OCI-LY7 (cell line): ENCODE measurements at regions not wholly inside any gene's neighbourhood (a gene's known extent, or its start where the extent isn't known, plus 50 kb on each side); places are given as distances from the start of the nearest gene placed in this dataset.

Experiments
- BruUV-seq: library from RNA; stranded (reverse); fragments of 400-500 nt; replicated peaks from 2 replicates; lab custom pipeline; 2021; lab: Mats Ljungman, UMichigan
- CTCF ChIA-PET: fragments of 300-600 bp; sonication (Branson Sonifier 250); formaldehyde crosslinking; loops from one replicate; lab custom pipeline; 2022; ENCODE audit warnings: antibody characterized with exemption; ENCODE audit not compliant: unreplicated experiment; lab: Charles Lee
- POLR2A ChIA-PET: fragments of 300-600 bp; sonication (Branson Sonifier 250); formaldehyde crosslinking; loops from one replicate; lab custom pipeline; 2022; ENCODE audit warnings: antibody characterized with exemption; lab: Charles Lee
- DNase-seq: peaks from one replicate; pipeline ENCODE4 v3.0.0-alpha.2; 2015; ENCODE audit warnings: low spot score
- H2AFZ ChIP-seq: fragments of 200-600 bp; sonication (generic), shearing (Covaris generic); 2 replicates; pipeline ENCODE4 v1.6.1; 2014; ENCODE audit warnings: mild to moderate bottlenecking, antibody characterized with exemption, low read length, moderate library complexity
- H3K27ac ChIP-seq: fragments of 200-600 bp; sonication (generic); 2 replicates; pipeline ENCODE4 v1.5.1; 2014; ENCODE audit warnings: mixed run types, low read depth, mild to moderate bottlenecking, moderate library complexity, low read length, inconsistent platforms; ENCODE audit not compliant: poor library complexity, severe bottlenecking
- H3K36me3 ChIP-seq: fragments of 200-600 bp; sonication (generic); 2 replicates; pipeline ENCODE4 v1.6.1; 2014; ENCODE audit warnings: mild to moderate bottlenecking, antibody characterized with exemption, low read length, moderate library complexity, mixed read lengths; ENCODE audit not compliant: insufficient read depth
- H3K4me1 ChIP-seq: fragments of 200-600 bp; sonication (generic); 2 replicates; pipeline ENCODE4 v1.5.1; 2014; ENCODE audit warnings: mild to moderate bottlenecking, low read length; ENCODE audit not compliant: insufficient read depth, poor library complexity, severe bottlenecking
- H3K4me2 ChIP-seq: fragments of 200-600 bp; sonication (generic); 2 replicates; pipeline ENCODE4 v1.6.1; 2014; ENCODE audit warnings: mild to moderate bottlenecking, low read length
- H3K4me3 ChIP-seq: fragments of 200-600 bp; sonication (generic); 2 replicates; pipeline ENCODE4 v1.5.1; 2014; ENCODE audit warnings: mild to moderate bottlenecking, low read depth, low read length; ENCODE audit not compliant: poor library complexity, severe bottlenecking
- H3K79me2 ChIP-seq: fragments of 200-600 bp; sonication (generic); 2 replicates; pipeline ENCODE4 v1.6.1; 2016; ENCODE audit warnings: low read depth, mild to moderate bottlenecking, low read length, moderate library complexity, mixed read lengths; ENCODE audit not compliant: insufficient read depth
- H3K9me2 ChIP-seq: fragments of 200-600 bp; sonication (generic); 2 replicates; pipeline ENCODE4 v1.6.1; 2016; ENCODE audit warnings: mild to moderate bottlenecking, low read length, mixed read lengths; ENCODE audit not compliant: insufficient read depth
- H3K9me3 ChIP-seq: fragments of 200-600 bp; sonication (generic); 2 replicates; pipeline ENCODE4 v1.6.1; 2014; ENCODE audit warnings: mild to moderate bottlenecking, mixed run types, low read length, mixed read lengths
- H4K20me1 ChIP-seq: fragments of 200-600 bp; sonication (generic); 2 replicates; pipeline ENCODE4 v1.6.1; 2014; ENCODE audit warnings: mild to moderate bottlenecking, antibody characterized with exemption, low read length, moderate library complexity, mixed read lengths; ENCODE audit not compliant: insufficient read depth
- EZH2phosphoT487 ChIP-seq: fragments of 200-600 bp; sonication (generic); IDR thresholded peaks from 2 replicates; pipeline ENCODE4 v1.6.1; 2018; ENCODE audit warnings: low read depth, borderline replicate concordance, mild to moderate bottlenecking, mixed run types, antibody characterized with exemption, low read length, moderate library complexity, mixed read lengths
- intact Hi-C: fragments of 100-400 bp; cut with micrococcal nuclease; formaldehyde crosslinking; loops from one replicate; pipeline ENCODE4 v1.10.0; 2022; ENCODE audit not compliant: unreplicated experiment
- TF ChIP-seq, protein P1 (sequence below): fragments of 200-600 bp; sonication (generic); conservative IDR thresholded peaks from 2 replicates; pipeline ENCODE4 v1.5.1; 2014; ENCODE audit warnings: mild to moderate bottlenecking, antibody characterized with exemption, low read length, moderate library complexity, mixed read lengths

DNA sequence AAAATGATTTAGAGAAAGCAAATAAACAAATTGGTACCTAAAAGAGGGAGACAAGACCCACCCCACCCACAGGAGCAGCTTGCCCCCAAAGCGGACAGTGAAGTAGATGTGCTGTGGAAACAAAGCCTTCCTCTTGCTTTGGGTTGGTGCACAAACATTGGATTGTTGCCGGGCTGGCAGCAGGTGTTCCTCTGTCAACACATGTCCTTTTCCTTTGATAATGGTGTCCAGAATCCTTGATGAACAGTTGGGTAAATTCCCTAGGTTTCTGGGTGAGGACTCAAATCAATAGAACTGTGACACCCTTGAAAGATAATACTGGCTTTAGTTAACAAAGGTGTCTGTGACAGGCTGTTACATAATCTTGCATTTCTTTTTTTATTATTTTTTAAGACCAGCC is 311.8 kb downstream of the SPRY2 start:
- intact Hi-C loops: no loop called here
- Histone ChIP-seq H2AFZ (no peak overlapping the region), H3K9me3 (no peaks in the 10 kb centered on the region), H3K27ac (no peak overlapping the region), H3K4me2 (no peak overlapping the region), H3K9me2 (no peaks in the 10 kb centered on the region), H3K79me2 (no peaks in the 10 kb centered on the region), H3K4me1 (no peaks in the 10 kb centered on the region), H3K4me3 (no peak overlapping the region), H3K36me3 (no peaks in the 10 kb centered on the region), H4K20me1 (no peaks in the 10 kb centered on the region)
- ChIA-PET POLR2A (no interaction called here), CTCF (no interaction called here)
- TF ChIP-seq, protein P1, sequence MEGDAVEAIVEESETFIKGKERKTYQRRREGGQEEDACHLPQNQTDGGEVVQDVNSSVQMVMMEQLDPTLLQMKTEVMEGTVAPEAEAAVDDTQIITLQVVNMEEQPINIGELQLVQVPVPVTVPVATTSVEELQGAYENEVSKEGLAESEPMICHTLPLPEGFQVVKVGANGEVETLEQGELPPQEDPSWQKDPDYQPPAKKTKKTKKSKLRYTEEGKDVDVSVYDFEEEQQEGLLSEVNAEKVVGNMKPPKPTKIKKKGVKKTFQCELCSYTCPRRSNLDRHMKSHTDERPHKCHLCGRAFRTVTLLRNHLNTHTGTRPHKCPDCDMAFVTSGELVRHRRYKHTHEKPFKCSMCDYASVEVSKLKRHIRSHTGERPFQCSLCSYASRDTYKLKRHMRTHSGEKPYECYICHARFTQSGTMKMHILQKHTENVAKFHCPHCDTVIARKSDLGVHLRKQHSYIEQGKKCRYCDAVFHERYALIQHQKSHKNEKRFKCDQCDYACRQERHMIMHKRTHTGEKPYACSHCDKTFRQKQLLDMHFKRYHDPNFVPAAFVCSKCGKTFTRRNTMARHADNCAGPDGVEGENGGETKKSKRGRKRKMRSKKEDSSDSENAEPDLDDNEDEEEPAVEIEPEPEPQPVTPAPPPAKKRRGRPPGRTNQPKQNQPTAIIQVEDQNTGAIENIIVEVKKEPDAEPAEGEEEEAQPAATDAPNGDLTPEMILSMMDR: no peak
- TF ChIP-seq EZH2phosphoT487: no peak
- BruUV-seq: no TSS peak
- DNase-seq: no peak

DNA sequence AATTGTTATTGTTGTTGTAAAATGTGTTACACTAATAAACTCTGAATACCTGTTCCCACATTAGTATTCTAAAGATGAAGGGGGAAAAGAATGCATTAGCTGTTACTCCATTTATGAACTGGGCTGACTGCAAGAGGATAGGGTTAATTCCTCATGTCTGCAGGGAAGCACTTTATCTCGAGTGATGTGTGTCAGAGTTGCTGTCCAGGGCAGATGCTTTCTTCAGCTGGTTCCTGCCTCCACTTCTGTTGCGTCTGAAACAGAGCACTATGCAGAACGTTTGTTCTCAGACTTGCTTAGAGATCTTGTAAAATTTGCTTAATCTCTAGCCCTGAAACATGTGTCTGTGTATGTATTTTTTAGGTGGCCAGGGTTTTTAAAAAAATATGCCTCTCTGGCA is 318.8 kb downstream of the SPRY2 start:
- no peak for TF ChIP-seq EZH2phosphoT487
- TF ChIP-seq, protein P1: no peak
- ChIA-PET CTCF (no interaction called here), POLR2A (no interaction called here)
- Histone ChIP-seq H3K9me2 (no peaks in the 10 kb centered on the region), H3K9me3 (no peaks in the 10 kb centered on the region), H3K4me3 (no peak overlapping the region), H3K79me2 (no peaks in the 10 kb centered on the region), H3K36me3 (no peaks in the 10 kb centered on the region), H3K4me1 (no peaks in the 10 kb centered on the region), H3K4me2 (no peak overlapping the region), H2AFZ (no peak overlapping the region), H4K20me1 (no peaks in the 10 kb centered on the region), H3K27ac (no peak overlapping the region)
- no peak for DNase-seq
- BruUV-seq: no TSS peak
- intact Hi-C loops: no loop called here

DNA sequence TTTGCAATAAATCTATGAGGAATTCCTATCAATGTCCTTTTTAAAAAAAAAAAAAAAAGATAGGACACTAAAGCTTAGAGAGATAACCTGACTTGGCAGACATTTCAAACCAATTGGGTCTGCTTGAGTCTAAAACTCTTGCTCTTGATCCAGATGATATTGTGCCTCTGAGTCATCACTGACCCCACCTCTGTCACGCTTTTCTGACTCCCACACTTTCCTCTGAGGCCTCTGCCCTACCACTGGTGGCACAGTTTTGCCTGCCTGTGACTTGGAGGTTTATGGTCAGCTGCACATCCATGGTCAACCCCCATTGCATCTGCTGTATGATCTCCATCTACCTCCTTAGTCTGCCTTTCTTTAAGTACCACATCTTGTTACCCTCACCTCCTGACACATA is 328.7 kb downstream of the SPRY2 start:
- no peak overlapping the region for H3K4me3 ChIP-seq
- no peaks in the 10 kb centered on the region for H3K36me3 ChIP-seq
- H3K4me2 ChIP-seq: no peak overlapping the region
- no peak overlapping the region for H3K27ac ChIP-seq
- no TSS peak for BruUV-seq
- H3K9me3 ChIP-seq: no peaks in the 10 kb centered on the region
- no peaks in the 10 kb centered on the region for H4K20me1 ChIP-seq
- no peak overlapping the region for H2AFZ ChIP-seq
- no peaks in the 10 kb centered on the region for H3K9me2 ChIP-seq
- TF ChIP-seq, protein P1: no peak
- TF ChIP-seq EZH2phosphoT487: no peak
- no peaks in the 10 kb centered on the region for H3K4me1 ChIP-seq
- POLR2A ChIA-PET: interaction anchor here (0.6 kb wide), 1 partner anchor 336 kb away, joined by 3 read pairs; no protein-coding TSS in a partner anchor
- no peak for DNase-seq
- CTCF ChIA-PET: no interaction called here
- intact Hi-C loops: no loop called here
- H3K79me2 ChIP-seq: no peaks in the 10 kb centered on the region
